ENCODE measurements at regions not wholly inside any gene's neighbourhood (a gene's known extent, or its start where the extent isn't known, plus 50 kb on each side); places are given as distances from the start of the nearest gene placed in this dataset.

DNA sequence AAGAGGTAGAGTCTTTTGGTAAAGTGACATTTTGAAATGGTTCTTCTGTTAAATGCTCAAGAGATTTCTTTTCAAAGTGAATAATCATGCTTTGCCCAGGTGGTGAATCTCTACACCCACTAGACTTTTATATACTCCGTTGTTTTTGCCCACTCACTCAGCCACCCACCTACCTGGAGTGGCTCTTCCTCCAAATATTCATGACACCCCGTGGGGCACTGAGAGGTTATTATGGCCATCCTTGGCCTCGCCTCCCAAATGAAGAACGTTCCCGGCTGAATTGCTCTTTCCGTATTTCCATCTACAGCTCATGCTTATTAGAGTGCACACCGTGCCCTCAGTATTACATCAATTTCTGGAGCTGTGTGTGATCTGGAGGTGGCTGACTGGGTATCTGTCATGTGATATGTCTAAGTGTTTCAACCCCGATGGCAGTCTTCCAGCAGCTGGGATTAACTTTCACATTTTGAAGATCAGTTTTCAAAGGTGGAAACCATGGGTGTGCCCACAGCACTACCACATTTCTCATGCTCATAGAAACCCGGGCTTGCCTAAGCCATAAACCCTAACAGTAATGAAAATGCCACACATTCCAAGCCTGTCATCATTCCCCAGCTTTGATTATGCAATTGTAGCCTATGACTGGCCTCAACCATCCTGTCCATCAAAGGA, 406.6 kb upstream of the MMADHC start (continued):
- TF ChIP-seq, protein P1, sequence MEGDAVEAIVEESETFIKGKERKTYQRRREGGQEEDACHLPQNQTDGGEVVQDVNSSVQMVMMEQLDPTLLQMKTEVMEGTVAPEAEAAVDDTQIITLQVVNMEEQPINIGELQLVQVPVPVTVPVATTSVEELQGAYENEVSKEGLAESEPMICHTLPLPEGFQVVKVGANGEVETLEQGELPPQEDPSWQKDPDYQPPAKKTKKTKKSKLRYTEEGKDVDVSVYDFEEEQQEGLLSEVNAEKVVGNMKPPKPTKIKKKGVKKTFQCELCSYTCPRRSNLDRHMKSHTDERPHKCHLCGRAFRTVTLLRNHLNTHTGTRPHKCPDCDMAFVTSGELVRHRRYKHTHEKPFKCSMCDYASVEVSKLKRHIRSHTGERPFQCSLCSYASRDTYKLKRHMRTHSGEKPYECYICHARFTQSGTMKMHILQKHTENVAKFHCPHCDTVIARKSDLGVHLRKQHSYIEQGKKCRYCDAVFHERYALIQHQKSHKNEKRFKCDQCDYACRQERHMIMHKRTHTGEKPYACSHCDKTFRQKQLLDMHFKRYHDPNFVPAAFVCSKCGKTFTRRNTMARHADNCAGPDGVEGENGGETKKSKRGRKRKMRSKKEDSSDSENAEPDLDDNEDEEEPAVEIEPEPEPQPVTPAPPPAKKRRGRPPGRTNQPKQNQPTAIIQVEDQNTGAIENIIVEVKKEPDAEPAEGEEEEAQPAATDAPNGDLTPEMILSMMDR (IDR thresholded peaks at IDR 0.05 in 2 of 3, conservative IDR thresholded peaks at IDR 0.05 in 1 of 3; ENCODE audit: borderline replicate concordance in 1 of 3, insufficient read depth in 1 of 3, low read depth in 2 of 3, low read length in 2 of 3): no peak
- TF ChIP-seq EGR1 (IDR thresholded peaks at IDR 0.05; ENCODE audit: low read depth) (no peak), EZH2phosphoT487 (IDR thresholded peaks at IDR 0.05; ENCODE audit: borderline replicate concordance) (no peak)

DNA sequence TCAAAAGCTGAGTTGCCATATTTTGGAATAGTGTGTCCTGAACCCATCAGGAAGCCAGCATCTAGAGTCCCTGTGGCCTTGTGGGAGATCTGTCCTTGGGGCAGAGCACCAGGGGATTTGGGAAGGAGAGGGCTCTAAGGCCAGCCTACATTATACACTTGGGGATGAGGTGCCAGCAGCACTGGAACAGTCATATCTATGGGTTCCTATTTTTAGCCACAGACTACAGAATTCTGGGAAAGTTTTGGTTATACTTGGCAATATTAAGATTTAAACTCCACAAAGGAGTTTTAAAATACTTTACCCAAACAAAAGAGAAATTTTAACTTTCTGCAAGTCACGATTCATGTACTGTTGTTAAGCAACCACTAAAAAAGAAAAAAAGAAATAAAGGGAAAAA, 405.7 kb upstream of the MMADHC start:
- Histone ChIP-seq H4K20me1 (ENCODE audit: insufficient read depth) (no peaks in the 10 kb centered on the region), H3K4me2 (ENCODE audit: low read length) (no peak overlapping the region), H3K9ac (ENCODE audit: low read length) (no peak overlapping the region), H3K79me2 (ENCODE audit: insufficient read depth, low read length) (no peaks in the 10 kb centered on the region), H2AFZ (ENCODE audit: low read depth, low read length, poor library complexity, severe bottlenecking) (no peak overlapping the region), H3K9me2 (ENCODE audit: insufficient read depth) (no peaks in the 10 kb centered on the region), H3K27ac (ENCODE audit: low read depth, low read length) (no peak overlapping the region), H3K4me1 (ENCODE audit: control insufficient read depth in 1 of 2, insufficient read depth in 2 of 2, low read length in 2 of 2) (peaks cover 12 to 27% of the 10 kb centered on the region in 2 experiments; a peak in 3 of 4 replicates), H3K9me3 (ENCODE audit: control insufficient read depth in 1 of 2, insufficient read depth in 1 of 2, low read depth in 1 of 2, low read length in 2 of 2) (no peaks in the 10 kb centered on the region), H3K36me3 (ENCODE audit: control insufficient read depth in 1 of 2, insufficient read depth in 2 of 2, low read length in 2 of 2) (no peaks in the 10 kb centered on the region), H3K4me3 (replicated peaks in 1 of 2; ENCODE audit: low read depth in 1 of 2, low read length in 2 of 2) (no peak overlapping the region), H3K27me3 (ENCODE audit: insufficient read depth, low read length) (no peaks in the 10 kb centered on the region)
- TF ChIP-seq SRF (IDR thresholded peaks at IDR 0.05; ENCODE audit: low read depth): no peak
- TF ChIP-seq POLR2AphosphoS5 (IDR thresholded peaks at IDR 0.05; ENCODE audit: low read depth, low read length): no peak
- TF ChIP-seq, protein P1 (IDR thresholded peaks at IDR 0.05 in 2 of 3, conservative IDR thresholded peaks at IDR 0.05 in 1 of 3; ENCODE audit: borderline replicate concordance in 1 of 3, insufficient read depth in 1 of 3, low read depth in 2 of 3, low read length in 2 of 3): no peak
- TF ChIP-seq YY1 (IDR thresholded peaks at IDR 0.05; ENCODE audit: extremely low read depth, insufficient replicate concordance, low read depth, low read length): no peak
- TF ChIP-seq, protein P2, sequence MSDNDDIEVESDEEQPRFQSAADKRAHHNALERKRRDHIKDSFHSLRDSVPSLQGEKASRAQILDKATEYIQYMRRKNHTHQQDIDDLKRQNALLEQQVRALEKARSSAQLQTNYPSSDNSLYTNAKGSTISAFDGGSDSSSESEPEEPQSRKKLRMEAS (IDR thresholded peaks at IDR 0.05): no peak
- TF ChIP-seq CEBPB (IDR thresholded peaks at IDR 0.05; ENCODE audit: low read depth): no peak
- TF ChIP-seq SIN3A (IDR thresholded peaks at IDR 0.05; ENCODE audit: low read depth): no peak
- TF ChIP-seq, protein P3, sequence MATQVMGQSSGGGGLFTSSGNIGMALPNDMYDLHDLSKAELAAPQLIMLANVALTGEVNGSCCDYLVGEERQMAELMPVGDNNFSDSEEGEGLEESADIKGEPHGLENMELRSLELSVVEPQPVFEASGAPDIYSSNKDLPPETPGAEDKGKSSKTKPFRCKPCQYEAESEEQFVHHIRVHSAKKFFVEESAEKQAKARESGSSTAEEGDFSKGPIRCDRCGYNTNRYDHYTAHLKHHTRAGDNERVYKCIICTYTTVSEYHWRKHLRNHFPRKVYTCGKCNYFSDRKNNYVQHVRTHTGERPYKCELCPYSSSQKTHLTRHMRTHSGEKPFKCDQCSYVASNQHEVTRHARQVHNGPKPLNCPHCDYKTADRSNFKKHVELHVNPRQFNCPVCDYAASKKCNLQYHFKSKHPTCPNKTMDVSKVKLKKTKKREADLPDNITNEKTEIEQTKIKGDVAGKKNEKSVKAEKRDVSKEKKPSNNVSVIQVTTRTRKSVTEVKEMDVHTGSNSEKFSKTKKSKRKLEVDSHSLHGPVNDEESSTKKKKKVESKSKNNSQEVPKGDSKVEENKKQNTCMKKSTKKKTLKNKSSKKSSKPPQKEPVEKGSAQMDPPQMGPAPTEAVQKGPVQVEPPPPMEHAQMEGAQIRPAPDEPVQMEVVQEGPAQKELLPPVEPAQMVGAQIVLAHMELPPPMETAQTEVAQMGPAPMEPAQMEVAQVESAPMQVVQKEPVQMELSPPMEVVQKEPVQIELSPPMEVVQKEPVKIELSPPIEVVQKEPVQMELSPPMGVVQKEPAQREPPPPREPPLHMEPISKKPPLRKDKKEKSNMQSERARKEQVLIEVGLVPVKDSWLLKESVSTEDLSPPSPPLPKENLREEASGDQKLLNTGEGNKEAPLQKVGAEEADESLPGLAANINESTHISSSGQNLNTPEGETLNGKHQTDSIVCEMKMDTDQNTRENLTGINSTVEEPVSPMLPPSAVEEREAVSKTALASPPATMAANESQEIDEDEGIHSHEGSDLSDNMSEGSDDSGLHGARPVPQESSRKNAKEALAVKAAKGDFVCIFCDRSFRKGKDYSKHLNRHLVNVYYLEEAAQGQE (IDR thresholded peaks at IDR 0.05; ENCODE audit: low read depth): no peak
- no peak for TF ChIP-seq EZH2phosphoT487 (IDR thresholded peaks at IDR 0.05; ENCODE audit: borderline replicate concordance)
- ChIA-PET RAD21 (ENCODE audit: low non-redundant PET in 1 of 2, low total read pairs in 2 of 2, uncharacterized antibody in 2 of 2, unreplicated experiment in 2 of 2) (no interaction called here), CTCF (no interaction called here), POLR2A (no interaction called here)
- DNase-seq (ENCODE audit: low read depth, low spot score) (no peak), ATAC-seq (no peak)
- intact Hi-C loops (cut with micrococcal nuclease): loop anchor here (10.0 kb wide), 1 partner anchor 491 kb away; the partner anchor contains the start of gene RND3
- BruUV-seq (replicated peaks): no TSS peak
